ENCODE measurements at regions not wholly inside any gene's neighbourhood (a gene's known extent, or its start where the extent isn't known, plus 50 kb on each side); places are given as distances from the start of the nearest gene placed in this dataset.
"Not testable (repeated sequence)": the region's sequence is repeated elsewhere in the genome, so short reads cannot be mapped to it uniquely, and the experiment has no call there.

DNA sequence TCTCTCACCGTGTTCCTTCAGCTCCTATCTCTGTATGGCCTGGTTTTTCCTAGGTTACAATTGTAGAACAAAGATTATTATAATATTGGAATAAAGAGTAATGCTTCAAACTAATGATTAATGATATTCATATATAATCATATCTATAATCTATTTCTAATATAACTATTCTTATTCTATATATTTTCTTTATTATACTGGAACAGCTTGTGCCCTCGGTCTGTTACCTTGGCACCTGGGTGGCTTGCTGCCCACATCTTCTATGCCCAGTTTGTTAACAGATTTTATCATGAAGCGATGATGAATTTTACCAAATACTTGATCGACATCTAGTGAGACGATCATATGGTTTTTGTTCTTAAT is 363.6 kb upstream of the TYRP1 start:
- no peak for DNase-seq

DNA sequence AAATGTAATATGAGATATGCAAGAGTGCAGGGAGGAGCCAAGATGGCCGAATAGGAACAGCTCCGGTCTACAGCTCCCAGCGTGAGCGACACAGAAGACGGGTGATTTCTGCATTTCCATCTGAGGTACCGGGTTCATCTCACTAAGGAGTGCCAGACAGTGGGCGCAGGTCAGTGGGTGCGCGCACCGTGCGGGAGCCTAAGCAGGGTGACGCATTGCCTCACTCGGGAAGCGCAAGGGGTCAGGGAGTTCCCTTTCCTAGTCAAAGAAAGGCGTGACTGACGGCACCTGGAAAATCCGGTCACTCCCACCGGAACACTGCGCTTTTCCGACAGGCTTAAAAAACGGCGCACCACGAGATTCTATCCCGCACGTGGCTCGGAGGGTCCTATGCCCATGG is 359.2 kb upstream of the TYRP1 start:
- not testable (repeated sequence) for DNase-seq

DNA sequence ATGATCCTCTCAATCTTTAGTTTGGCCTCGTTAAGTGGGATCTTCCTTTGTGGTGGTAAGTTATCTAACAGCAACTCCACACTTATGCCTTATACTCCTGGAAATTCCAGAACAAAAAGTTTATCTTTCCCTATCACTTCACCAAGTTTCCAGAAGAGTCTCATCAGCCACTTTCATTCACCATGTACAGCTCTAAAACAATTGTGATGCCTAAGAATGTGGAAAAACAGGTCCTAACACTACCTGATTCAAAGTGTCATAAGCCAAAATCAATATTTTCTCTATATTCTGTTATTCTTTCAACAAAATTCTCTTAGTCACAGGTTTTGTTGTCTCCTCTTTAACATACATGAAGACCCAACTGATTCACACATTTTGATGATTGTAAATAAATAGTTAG is 342.4 kb upstream of the TYRP1 start:
- no peak for DNase-seq

DNA sequence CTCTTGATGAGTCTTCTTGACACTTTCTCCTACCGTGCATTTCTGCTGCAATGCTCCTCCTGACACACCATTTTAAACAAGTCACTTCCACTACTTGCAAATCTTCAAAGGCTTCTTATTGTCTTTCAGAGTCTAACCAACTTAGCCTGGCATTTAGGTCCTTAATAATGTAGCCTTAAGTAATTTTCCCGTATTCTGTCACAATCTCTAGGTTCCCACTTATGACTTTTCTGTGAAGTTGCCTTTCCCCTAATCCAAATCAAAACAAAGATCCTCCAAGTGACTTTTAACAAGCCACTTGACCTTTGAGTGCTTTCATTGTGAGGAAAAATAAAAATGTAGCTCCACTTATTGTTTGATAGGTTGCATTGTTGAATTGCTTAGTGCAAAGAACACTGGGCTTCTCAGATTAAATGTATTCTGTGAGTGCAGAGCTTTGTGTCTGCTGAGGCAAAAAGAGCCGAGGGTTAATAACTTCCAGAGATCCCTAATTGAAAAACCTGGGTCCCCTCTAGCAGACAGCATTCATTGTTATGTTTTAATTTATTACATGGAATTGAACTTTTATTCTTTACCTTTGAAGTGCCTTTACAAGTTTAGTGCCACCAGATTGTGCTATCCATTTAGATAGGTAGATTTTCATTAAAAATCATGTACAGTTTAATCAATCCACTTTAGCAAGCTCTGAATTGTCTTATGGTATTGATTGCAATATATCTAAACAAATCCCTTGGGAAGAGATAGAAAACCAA is 341.7 kb upstream of the TYRP1 start:
- no peak for DNase-seq

DNA sequence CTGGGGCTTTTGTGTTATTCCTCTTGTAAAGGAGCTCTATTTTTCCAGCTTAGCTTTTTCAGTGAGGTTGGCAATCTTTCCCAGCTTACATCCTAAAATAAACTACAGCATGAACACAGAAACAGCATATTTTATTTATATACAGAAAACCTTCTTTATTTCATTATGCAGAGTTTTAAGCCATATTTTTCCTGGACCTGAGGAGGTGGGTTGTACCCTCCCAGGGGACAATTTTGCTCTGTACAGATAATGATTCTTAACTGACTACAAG is 341.2 kb upstream of the TYRP1 start:
- DNase-seq: no peak

DNA sequence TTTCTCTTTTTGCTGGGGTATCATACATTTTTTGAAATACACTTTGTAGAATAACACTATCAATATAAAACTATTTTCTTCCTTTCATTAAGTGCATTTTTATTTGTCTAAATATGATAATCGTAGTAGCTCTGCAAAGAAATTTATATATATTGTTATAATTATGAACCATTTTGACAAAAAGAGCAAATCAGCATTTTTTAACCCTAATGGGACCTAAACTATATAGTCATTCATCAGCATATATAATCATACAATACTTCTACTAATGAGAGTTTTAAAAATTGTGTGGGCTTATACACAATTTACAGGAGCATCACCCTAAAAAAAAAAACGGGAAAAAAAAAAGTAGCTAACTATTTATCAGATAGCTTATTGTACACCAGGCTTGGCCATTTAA is 329.7 kb upstream of the TYRP1 start:
- DNase-seq: no peak

DNA sequence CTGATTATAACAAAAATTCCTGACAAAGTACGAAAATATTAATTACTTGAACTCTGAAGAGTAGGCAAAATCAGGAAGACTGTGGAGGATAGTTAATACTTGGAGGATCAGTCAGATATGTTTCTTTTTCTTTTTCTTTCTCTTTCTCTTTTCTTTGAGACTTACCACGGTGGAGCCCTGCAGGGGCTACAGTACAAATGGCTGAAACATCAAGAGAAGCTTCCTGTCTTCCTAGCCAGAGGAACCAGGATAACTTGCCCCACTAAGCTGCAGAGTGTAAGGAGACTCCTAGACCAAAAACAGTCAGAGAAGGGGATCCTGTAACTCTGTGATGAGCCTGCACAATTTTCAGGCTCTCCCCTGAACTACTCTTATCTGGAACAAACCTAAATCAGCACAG is 324.6 kb upstream of the TYRP1 start:
- DNase-seq: no peak

DNA sequence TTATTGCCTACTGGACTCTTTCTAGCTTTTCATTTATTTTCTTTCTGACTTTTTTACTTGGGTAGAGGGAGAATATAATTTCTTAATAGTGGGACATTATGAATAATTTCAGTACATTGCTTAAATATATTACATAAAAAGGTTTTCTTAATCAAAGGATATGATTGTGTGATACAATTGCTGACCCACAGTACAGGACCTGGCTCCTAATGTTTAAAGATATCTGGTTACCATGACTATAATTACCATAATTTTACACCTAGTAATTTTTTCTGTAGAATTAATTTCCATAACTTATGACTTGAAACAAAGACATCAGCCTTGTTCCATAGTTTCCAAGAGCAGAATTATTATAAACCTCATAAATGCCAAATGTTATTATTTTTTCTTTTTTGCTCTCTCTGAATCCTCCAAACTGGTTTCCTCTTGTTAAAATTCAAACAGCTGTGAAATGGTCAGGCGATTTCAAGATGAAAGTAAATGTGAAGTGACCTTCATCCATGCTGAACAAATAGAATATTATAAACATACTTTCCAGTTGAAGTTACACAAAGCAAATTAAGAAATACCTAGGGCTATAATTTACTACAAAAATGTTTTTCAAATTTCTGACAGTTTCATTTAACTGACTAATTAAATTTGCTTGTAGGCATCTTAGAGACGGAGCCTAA is 301.2 kb upstream of the TYRP1 start:
- no peak for DNase-seq

DNA sequence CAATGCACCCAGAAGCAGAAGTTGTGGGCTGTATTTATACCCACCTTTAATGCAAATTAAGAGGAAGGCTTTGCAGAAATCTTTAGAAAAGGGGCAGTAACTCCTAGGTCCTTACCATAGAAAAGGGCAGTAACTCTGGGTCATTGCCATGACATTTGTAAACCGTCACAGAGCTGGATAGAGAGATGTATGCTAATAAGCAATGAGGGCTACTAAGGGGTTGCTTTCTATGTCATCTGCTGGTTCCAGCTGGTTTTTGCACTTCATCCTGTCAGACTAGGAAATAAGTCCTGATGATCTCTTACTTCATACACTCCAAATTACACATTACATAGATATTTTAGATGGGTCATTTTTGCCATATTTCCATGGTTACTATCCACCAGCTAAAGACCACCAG is 299.1 kb upstream of the TYRP1 start:
- DNase-seq: no peak

DNA sequence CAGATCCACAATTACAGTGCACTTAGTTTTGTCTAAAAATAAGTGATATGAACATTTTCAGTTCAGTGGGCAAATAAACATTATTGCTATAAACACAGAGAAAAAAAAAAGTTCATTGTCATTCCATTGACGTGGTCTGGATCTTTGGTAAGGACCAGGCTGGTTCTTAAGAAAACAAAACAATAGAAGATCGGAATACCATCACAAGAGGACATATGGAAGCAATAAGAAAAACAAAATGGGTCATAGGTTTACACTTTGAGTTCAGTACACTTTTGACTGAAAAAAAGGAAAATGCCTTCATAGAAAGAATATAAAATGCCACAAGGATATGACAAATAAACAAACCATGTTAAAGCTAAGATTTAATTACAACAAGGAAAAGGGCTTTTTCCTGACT is 289.5 kb upstream of the TYRP1 start:
- no peak for DNase-seq

DNA sequence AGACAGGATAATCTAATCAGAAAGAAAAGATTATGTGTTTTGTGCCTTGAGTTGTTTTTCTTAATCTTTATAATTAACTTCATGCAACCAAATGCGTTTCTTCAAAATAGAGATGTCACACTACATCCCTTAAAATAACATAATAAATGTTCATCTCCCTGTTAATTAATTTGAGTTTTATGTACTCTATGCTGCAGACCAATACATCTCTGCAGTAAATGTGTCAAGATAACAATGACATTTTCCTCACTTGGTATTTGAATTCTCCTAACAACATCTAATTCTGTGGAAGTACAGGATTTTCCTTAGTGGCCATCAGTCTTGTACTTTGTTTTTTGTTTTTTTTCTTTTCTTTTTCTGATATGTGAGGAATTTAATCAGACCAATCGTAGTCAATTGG is 279.2 kb upstream of the TYRP1 start:
- DNase-seq: no peak

DNA sequence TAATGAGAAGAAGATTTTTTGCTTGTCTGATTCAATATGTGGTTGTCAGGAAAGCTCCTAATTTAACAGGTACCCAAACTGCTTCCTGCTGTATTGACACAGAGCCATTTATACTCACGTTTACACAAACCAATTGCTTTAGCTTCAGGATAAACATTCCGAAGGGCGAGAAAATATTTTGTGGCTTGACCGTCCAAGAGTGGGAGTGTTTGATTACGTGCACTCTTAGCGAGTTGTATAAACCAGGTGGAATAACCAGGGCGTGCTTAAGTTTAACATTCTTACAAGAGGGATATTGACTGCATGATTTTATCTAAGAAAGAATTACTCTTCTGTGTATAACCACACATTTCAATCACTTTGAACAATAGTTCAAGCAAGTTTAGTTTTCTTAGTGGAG is 278.7 kb upstream of the TYRP1 start:
- no peak for DNase-seq

DNA sequence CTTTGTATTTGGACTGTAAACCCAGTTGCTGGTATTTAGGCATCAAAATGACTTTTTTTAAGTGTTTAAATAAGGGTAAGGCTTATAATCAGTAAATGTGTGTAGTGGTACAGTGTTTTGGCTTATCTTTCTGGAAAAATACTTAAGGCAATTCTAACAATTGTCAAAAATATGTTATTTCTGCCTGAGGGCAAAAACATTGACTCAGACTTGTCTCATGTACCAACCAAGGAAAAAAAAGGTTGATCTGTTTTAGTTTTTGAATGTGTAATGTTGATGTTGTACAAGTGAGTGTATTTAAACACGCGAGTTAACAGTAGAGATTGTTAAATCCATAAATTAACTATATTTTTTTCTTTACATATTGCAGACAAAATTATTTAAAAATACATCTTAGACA is 277.8 kb upstream of the TYRP1 start:
- no peak for DNase-seq

DNA sequence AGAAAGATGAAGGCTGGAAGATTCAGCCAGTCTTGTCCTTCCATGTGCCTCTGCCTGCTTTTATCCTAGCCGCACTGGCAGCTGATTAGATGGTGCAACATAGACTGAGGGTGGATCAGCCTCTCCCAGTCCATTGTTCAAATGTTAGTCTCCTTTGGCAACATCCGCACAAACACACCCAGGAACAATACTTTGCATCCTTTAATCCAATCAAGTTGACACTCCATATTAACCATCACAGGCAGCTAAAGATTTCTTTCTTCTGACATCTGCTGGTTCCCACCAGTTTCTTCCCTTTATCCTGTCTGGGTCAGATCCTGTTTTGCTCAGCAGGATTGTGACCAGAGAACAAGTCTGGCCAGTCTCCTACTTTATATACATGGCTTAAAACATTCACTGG is 276.5 kb upstream of the TYRP1 start:
- DNase-seq: no peak

DNA sequence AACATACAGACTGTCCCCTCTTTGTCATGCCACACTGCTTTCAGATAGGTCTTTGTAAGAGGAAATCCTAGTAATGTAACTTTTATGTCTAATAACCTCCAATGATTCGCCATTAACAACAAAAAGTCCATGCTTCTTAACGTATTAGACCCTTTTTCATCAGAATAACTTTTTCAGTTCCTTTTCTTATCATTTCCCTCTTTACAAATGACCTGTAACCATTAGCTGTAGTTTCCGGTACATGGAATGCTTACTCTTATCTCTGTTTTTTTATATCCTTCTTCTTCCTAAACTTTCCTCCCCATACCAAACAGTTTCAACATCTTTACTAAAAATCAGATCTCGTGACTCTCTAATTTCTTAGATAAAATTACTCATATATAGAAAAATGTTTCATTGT is 268.9 kb upstream of the TYRP1 start:
- DNase-seq: no peak

DNA sequence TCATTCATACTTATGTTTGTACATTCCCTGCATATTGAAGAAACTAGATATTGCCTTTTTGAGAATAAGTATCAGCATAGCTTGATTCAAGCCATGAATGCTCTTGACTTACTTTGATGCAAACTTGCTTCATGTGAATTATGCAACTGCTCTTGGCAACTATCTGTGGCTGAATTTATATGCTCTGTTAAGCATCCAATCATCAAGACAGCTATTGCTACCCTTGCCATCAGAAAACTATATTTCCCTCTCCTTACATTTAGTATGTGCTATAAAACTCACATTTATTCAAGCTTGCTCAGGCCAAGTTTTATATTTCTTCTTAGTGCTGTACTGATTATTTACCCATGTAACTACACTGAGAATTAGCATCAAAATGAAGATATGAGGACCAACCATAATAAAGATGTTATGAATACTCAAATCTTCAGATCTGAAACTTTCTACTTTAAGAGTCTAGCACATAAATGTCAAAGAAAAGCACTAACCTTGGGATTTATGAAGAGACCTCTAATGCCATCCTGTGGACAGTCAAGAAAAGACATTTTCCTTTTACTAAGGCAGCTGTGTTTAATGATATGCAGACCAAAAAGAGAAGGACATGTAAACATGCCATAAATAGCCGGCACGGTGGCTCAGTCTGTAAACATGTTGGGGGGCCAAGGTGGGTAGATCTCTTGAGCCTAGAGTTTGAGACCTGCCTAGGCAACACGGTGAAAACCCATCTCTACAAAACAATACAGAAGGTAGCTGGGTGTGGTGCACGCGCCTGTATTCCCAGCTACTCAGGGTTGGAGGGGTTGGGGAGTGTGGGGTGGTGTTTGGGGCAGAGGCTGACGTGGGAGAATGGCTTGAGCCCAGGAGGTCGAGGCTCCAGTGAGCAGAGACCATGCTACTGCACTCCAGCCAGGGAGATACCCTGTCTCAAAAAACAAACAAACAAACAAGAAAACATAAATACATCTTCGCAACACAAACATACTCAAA is 267.0 kb upstream of the TYRP1 start:
- peak; percentile 5 for DNase-seq

DNA sequence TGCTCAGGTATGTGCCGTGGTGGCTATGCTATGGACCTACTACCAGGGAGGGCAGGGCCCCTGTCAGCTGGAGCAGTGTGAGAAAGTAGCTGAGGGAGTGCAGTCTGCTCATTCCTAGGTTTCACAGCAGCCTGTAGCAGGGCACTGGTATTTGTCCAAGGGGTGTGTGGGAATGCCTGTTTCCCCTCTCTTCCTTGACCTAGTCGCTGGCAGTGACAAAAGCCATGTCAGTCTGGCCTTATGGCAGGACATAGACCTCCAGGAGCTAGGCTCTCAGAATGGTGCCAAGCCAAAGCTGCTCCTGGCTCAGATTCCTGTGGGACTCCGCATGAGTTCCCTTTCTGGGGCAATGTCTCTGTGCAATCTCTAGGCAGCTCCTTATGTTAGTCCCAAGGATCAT is 253.9 kb upstream of the TYRP1 start:
- DNase-seq: no peak

DNA sequence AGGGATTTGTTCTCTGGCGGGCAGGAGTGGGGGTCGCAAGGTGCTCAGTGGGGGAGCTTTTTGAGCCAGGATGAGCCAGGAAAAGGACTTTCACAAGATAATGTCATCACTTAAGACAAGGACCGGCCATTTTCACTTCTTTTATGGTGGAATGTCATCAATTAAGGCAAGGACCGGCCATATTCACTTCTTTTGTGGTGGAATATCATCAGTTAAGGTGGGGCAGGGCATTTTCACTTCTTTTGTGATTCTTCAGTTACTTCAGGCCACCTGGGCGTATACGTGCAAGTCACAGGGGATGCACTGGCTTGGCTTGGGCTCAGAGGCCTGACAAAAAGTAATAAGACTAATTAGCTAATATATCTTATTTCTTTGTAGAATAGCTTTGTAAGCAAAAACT is 252.1 kb upstream of the TYRP1 start:
- not testable (repeated sequence) for DNase-seq

DNA sequence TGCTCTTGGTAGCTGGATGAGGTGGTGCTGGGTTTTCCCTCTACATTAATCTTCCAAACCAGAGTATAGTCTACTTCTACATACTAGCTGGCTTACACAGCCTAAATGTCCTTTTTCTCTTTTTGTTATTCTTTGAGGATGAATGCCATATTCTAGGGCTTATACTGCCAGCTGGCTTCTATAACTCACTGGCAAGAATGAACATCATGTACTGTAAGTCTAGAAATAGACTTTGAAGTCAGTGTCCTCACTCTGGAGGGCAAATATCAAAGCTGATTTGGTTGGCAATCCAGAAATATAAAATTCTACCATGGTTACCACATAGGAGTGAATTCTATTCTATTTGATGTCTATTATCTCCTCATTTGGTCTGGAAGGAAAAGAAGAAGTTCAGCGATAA is 251.7 kb upstream of the TYRP1 start:
- DNase-seq: no peak

DNA sequence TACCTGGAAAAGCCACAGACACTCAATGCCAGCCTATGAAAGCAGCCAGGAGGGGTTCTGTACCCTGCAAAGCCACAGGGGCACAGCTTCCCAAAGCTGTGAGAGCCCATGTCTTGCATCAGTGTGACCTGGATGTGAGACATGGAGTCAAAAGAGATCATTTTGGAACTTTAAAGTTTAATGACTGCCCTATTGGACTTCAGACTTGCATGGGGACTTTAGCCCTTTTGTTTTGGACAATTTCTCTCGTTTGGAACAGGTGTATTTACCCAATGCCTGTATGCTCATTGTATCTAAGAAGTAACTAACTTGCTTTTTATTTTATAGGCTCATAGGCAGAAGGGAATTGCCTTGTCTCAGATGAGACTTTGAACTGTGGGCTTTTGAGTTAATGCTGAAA is 244.9 kb upstream of the TYRP1 start:
- no peak for DNase-seq

DNA sequence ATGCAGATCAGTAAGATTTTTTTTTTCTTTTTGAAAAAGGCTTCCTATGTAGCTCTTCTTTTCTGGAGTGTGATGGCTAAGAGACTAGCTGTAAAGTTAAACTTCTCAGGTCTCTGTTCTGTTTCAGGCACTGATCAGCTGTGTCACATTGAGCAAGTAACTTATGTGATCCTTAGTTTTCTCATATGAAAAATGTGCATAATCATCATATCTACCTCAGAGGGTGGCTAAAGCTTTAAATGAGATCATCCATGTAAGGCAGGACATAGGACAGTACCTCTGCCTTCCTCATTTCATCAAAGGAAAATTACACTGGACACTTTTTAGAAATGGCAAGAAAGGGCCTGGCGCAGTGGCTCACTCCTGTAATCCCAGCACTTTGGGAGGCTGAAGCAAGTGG is 235.9 kb upstream of the TYRP1 start:
- no peak for DNase-seq

DNA sequence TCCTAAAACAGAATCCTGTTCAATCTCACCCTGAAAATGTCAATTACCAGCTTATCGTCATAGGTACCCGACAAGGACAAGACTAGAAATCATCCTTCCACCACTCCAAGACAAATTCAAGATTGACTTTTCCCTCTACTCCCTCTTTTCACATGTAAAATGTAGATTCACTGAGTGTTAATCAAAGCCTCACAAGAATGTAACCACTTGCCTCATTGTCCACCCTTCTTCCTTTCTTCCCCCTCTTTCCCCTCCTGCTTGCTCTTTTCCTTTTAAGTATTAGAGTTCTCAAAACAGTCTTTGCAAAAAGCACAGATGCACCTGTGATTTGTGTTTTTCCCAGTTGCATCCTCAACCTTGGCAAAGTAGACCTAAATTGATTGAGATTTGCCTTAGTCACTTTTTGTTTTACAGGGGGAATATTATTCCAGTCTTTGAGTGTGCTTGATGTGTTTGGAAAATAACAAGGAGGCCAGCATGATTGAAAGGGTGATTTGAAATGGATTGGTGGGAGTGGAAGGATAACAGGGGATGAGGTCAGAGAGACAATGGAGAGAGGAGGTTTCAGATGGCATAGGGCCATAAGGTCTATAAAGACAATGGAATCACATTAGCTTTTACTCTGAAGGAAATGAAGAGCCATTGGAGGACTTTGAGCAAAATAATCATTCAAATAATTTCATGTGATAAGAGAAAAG is 231.3 kb upstream of the TYRP1 start:
- DNase-seq: no peak

DNA sequence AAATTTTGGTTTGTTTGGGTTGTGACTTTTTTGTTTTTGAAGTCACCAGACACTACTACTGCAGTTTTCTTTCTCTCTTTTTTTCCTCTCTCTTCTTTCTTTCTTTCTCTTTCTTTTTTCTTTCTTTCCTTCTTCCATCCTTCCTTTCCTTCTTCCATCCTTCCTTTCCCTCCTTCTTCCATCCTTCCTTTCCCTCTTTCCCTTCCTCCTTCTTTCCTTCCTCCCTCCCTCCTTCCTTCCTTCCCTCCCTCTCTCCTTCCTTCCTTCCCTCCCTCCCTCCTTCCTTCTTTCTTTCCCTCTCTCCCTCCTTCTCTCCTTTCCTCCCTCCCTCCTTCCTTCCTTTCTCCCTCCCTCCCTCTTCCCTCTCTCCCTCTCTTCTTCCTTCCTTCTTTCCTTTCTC is 230.3 kb upstream of the TYRP1 start:
- DNase-seq: no peak

DNA sequence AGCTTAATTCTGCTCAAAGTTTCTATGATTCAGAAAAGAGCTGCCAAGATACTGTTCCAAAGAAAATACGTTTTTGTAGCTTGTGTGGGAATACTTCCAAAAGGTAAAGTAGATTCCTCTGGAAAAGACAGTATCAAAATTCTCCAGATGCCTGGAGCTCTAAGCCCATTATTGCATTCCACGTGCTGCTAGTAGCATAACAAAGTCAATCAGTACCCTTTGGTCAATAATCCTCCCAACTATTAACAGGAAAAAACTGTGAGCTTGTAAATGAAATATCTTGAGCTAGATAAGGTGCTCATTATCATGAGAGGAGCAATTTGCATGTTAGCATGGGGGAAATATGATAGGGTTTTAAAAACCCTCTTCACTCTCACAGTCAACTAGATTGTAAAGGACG is 229.5 kb upstream of the TYRP1 start:
- no peak for DNase-seq

All from NCI-H2171 (cell line).